GM12872 (cell line): ENCODE measurements at regions not wholly inside any gene's neighbourhood (a gene's known extent, or its start where the extent isn't known, plus 50 kb on each side); places are given as distances from the start of the nearest gene placed in this dataset.

Experiments used
- CTCF ChIP-seq: IDR thresholded peaks from 3 replicates; pipeline ENCODE4 v1.5.1; 2011; ENCODE audit warnings: low read depth, mild to moderate bottlenecking, low read length, moderate library complexity; ENCODE audit not compliant: insufficient read depth

GRCh38 chr1:119312500-119312899 lies 56.1 kb upstream of the HAO2 start:
- no peak for TF ChIP-seq CTCF

- TF ChIP-seq CTCF = no peak
Observed at GRCh38 chr1:119314001-119314796, 54.4 kb upstream of the HAO2 start.

GRCh38 chr1:119316870-119317416 lies 51.6 kb upstream of the HAO2 start:
- TF ChIP-seq CTCF = no peak

- TF ChIP-seq CTCF = no peak
Observed at GRCh38 chr1:119318466-119319309, 49.9 kb upstream of the HAO2 start.
